Retina (tissue), 1 donor: ENCODE measurements at regions not wholly inside any gene's neighbourhood (a gene's known extent, or its start where the extent isn't known, plus 50 kb on each side); places are given as distances from the start of the nearest gene placed in this dataset.

ENCODE experiments used
- DNase-seq: peaks from one replicate; pipeline ENCODE4 v3.0.0-alpha.2; 2016

DNA sequence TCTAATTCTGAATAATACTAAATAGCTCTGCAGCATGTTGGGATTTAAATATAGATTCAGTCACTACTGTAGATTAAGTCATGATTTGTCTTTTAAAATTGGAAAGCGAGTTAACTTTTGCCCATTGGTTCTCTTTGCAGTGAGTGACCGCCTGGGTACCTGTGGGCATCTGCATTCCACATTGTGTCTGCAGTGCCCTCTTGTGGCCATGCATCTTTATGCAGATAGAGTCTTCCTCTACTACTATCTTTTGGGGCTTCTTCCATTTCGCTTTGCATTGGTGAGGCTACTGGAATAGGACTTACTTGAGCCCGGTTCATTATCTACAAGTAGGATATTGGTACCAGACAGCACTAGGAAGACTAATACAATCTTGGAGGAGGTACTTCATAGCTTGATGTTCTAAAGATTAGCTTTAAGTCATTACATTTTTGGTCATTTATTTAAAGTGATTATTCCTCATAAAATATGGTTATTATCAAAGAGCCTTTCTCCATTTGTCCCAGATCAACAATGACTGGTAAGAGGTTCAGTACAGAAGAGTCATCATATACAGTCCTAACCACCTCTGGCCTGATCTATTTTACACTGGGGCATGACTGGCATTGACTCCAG, 203.0 kb downstream of the SOCS6 start:
- peak; percentile 31 for DNase-seq

DNA sequence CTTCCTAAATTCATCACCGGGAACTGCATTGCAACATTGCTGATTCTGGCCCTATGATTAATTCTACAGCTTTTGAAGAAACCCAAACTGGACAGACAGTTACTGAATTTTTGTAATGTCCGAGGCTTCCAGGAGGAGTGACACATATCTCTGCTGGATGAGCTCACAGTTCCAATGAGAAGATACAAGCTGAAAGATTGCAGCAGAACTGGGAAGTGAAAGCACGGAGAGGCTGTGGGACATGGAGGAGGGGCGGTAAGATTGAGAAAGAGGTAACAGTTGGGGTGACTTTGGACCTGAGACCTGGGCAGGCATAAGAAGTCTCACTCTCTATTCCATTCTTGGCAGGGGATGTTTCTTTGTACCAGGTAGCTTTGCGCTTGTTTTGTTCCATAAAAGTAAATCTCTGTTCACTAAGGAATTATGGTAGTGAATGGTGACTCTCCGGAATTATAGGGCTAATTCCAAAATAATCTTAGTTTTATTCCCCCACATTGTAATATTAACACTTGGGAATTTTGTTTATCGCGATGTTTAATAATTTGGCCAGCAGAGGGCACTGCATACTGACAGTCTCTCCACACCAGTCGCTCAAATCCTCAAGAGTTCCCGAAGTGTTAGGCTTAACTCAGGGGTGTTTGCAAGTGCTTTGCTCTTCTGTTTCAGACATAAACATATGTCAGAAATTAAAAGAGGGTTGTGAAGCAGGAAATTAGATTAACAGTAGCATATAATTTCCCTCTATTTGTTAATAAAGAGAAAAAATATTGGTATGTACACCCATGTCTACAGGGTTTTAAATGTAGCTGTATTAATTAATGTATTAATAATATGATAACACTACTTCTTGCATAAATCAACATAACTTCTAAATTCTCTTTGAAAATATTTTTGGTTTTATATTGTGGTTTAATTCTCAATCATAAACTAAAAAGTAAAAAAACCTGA, 201.4 kb downstream of the SOCS6 start:
- peak; percentile 70 for DNase-seq

- no peak for DNase-seq
Measured at GRCh38 chr18:70489571-70489970, 200.7 kb downstream of the SOCS6 start.

DNA sequence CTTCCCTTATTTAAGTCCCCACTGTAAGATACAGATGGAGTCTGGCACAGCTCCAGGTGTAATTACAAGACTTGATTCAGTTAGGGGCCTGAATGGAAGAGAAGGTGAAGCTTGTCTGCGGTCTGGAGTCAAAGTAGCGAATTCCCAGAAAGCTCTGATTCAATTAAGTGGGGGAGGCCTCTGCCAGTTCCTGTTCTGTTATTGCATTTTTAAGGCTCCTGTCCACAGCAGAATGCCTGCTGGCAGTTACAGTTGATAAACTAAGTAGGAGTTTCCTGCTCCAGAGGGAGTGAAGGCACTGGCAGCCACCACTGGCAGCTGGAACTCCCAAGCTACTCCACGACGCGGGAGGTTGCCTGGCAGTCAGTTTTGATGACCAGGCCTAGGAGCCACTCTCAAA, 181.1 kb downstream of the SOCS6 start:
- no peak for DNase-seq

GRCh38 chr18:70468861-70469547, 180.2 kb downstream of the SOCS6 start:
- DNase-seq = no peak

DNA sequence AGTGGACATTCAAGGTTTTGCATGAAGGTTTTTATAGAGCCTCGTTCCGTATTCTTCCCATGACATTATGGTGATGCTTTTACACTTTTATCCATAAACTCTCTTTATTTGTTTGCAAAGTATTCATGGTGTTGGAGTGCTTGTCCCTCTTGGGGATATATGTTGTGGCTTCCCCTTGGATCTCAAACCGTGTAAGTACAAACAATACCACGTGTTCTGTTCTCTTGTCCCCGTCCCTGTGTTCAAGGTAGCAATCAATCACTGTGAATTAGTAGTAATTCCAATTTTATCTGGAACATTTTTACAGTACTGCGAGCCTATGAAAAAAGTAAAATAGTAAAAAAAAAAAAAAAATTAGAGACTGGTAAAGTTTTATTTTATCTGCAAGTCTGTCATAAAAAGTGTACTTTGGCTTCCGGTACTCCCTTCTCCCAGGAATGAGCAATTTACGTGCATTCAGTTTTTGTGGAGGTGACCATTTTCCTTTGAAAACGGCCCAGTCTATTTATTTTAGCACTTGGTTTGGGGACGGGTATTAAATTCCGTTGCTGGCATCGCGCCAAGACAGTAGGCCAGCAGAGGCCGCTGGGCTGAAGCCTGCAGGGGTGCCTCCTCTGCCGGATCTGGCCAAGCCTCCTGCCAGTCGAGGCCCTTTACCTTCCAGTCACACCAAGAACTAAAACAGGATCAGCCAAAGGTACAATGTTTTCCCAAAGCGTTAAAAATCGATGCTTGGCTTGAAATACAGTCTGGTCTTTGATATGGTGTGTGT, 175.7 kb downstream of the SOCS6 start:
- DNase-seq = peak; percentile 74

DNA sequence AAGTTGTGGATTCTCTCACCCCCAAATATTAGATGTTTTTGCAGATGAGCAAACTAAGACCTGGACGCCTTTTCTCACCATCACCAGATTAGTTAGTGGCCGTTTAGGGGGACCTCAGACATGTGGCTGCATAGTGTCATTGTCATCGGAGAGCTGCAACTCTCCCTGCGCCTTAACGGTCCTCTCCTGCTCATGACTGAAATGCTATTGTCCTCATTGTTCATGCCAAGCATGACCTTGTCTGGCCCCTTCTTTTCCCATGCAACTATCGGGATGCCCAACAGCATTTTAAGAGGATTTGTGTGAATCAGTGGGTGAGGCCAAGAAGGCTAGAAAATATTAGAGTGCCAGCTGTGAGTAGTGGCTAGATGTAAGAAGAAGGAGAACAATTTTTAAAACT, 174.2 kb downstream of the SOCS6 start:
- DNase-seq = no peak

DNA sequence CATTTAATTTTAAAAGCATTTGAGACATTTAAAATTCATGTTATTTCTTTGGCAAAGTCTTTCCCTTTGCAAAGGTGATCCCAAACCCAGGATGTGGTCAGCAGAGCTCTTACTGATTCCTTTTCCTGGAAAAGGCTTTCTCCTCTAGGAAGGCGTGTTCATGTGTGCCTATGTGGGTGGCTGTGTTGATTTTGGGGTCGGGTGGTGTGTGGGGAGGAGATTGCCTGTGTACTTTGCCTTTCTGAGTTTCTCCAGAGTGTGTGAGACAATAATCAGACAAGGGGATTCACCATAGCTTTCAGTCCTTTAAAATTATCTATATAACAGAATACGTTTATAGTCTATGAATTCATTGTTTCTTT, 173.2 kb downstream of the SOCS6 start:
- DNase-seq = no peak

DNA sequence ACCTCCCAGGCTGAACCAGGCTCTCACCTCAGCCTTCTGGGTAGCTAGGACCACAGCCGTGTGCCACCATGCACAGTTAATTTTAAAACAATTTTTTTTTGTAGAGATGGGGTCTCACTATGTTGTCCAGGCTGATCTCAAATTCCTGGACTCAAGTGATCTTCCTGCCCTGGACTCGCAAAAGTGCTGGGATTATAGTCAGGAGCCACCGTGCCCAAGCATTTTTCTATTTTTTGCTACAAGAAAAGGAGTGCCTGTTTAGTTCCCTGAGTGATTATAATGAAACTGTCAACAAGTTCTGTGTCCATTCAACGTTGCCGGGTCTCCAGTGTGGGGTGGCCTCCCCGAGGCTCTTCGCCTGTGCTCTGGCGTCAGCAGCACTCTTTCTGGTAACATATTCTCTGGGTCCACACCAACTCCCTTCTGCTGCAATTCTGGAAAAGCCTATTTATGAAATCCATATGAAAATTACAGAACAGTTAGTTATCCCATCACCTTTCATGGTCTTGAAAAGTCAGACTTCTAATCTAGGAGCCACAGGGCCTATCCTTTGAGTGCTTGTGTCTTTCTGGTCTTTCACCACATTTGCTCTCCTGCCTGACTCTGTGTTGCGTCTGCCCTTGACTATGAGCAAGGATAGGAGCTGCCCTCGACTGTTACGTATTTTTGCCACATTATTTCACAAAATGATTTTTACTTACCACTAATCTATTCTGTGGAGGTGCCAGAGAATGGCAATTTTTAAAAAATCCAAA, 172.7 kb downstream of the SOCS6 start:
- DNase-seq = no peak

DNA sequence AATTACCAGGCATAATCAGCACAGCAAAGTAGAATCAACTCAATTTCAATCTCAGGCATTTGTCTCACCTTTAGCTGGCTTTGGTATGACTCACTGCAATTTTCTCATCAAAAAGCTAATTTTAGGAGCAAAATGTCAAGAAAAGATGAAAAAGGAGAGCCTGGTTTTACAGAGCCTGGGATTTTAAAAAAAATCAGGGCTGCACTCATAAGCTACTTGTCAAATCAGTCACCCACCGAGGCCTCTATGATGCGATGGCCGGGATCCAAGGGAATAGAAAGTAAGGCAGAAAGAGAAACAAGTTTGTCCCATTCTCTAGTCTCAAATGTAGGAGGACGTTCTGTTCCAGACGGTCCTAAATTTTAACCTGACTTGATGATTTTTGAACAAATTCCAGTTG, 170.9 kb downstream of the SOCS6 start:
- no peak for DNase-seq

DNA sequence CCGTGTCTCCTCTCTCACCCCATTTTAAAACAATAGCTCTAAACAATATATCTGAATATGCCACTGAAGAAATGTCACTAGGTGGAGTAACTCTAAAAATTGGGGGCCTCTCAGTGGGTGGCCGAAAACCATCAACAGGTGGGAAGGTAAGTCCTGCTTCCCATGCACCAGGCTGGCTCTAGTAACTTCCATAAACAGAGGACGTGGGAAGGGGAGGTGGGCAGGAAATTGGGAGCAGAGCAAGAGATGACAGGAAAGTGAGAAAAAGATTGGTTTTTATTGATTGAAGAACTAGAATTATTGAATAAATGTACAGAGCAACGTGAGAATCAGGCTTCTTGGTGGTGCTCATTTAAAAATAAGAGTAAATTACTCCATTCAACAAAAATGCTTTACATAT, 170.4 kb downstream of the SOCS6 start:
- no peak for DNase-seq

DNA sequence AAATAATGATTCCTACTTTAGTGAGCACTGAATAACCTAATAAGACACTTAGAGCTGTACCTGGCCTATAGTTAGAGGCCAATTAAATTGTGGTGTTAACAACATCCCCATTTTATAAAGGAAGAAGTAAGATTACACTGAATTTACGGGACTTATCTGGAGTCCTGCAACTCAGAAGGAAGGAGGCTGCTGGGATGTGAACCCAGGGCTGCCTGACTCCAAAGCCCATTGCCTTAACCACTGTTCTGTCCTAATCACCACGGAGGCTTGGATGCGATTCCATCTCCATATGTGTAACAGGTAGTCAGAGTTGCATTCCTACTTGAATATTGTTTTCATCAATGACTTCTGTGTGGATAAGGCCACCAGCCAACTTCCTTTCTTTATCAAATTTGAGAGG, 168.9 kb downstream of the SOCS6 start:
- no peak for DNase-seq

GRCh38 chr18:70457223-70457622, 168.4 kb downstream of the SOCS6 start:
- DNase-seq = no peak

GRCh38 chr18:70456376-70456775, 167.5 kb downstream of the SOCS6 start:
- DNase-seq = no peak

- no peak for DNase-seq
Measured at GRCh38 chr18:70455731-70456130, 166.9 kb downstream of the SOCS6 start.

DNA sequence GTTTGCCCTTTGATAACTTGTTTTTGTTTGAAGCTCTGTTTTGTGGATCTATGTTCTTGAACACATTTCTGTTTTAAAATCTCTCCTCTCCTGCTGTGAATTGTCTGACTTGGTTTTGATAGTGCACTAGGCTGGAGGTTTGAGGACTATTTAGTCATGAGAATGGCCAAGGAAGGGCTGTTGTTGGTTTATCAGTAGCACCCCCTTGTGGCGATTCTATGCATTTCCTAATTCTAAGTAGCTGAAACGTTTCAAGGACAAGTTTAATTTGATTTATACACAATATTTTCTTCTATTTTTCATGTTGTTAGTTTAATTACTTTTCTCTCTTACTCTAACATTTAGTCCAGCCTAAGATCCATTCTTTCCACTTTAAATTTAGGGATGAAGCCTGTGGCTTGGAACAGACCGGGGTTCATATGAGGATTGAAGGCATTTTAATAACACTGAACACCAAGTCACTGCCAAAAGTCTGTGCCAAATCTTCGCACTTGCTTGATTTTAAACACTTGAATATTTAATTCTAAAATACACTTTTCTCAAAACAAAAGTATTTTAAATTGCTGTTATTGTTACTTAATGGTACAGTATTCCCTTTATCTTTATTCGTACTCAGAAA, 166.0 kb downstream of the SOCS6 start:
- DNase-seq = peak; percentile 49

DNA sequence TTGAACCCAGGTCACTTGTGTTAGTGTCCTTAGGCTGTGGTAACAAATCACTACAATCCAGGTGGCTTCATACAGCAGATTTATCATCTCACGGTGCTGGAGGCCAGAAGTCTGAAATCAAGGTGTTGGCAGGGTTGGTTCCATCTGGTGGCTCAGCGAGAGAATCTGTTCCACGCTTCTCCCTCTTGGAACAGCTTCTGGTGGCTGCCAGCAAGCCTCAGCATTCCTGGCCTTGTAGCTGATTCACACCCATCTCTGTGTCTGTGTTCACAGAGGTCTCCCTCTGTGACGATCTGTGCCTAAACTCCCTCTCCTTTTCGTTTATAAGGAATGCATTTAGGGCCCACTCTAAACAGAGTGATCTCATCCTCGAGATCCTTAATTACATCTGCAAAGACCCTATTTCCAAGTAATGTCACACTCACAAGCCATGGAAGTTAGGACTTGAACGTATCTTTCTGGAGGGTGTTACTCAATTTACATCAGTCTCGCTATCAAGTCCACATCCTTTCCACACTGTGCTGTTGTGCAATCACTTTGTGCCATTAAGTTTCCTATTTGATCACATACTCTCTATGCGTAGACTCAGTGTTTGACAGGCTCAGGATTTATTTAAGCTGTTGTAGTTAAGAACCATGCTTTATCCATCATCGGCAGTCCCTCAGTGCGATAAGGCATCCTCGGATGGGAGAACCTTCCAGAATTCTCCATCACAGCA, 164.4 kb downstream of the SOCS6 start:
- DNase-seq = no peak

DNA sequence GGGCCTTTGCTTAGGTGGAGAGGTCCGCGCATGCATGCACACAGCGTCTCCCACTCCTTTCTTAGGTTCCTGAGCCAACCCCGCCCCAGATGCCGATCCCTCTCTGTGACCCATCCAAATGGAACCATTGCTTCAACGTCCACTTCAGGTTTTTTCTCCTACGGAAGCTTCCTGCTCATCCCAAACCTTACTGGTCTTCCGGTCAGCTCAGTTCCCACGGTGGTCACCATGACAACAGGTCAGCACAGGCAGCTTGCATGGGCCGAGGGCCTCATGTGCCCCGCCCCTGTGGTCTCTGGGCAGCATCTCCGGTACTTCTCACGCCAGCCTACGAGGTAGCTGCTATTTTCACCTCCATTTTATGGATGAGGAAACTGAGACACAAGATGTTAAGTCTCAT, 163.7 kb downstream of the SOCS6 start:
- no peak for DNase-seq

DNA sequence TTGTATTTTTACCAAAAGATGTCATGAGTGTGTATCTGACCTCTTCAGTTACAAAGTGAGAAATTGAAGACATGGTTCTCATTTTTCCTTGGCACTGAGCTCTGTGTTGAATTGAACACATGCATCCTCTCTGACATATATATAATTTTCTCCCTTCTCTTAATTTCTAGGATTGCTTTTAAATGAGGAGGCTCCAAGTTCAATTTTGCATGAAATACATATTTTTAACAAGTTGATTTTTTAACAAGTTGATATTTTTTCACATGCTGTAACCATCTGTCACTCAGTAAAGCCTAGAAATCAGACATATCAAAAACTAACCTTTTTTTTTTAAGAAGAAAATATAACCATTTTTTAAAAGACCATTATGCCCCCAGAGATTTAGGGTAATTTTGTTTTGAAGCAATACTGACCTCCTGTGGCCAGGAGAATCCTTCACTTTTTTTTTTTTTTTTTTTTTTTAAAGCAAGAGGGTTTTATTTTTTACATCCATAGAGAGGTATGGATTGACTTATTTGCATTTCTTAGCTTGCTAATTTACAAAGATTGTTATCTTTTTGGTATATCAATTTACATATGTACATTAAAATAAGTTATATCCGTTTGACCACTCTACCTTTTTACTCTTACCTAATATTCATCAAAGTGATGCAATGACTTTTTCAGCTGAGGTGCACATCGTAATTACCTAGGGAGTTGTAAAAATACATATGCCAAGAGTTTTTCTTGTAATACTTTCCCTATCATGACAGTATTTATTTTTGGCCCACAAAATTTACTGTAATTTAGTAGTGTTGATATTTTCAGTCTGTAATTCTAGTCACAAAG, 161.8 kb downstream of the SOCS6 start:
- no peak for DNase-seq

DNA sequence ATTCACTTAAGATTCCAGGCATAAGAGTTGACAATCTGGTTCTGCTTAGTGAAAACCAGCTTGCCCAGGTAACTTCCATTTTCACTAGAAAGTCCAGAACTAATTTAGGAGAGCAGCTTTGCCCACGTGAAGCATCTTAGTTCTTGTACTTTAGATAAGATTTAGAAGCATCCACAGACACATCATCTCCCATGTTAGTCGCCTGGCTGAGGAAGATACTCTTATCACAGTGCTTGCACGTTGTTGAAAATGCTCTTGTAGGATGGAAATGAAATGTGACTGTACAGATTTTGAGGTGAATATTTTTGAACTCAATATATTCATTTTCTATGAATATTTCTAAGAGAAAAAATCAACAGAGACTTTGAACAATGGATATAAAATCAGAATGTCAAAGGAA, 159.7 kb downstream of the SOCS6 start:
- DNase-seq = no peak
